ENCODE measurements at regions not wholly inside any gene's neighbourhood (a gene's known extent, or its start where the extent isn't known, plus 50 kb on each side); places are given as distances from the start of the nearest gene placed in this dataset.

- no peak for DNase-seq
These were observed 49.9 kb upstream of the CXCR4 start for GRCh38 chr2:136167721-136168475.
